ENCODE measurements at regions not wholly inside any gene's neighbourhood (a gene's known extent, or its start where the extent isn't known, plus 50 kb on each side); places are given as distances from the start of the nearest gene placed in this dataset.
"Not testable (repeated sequence)": the region's sequence is repeated elsewhere in the genome, so short reads cannot be mapped to it uniquely, and the experiment has no call there.

- DNase-seq (ENCODE audit: low read depth) = no peak
- TF ChIP-seq CTCF (conservative IDR thresholded peaks at IDR 0.05; ENCODE audit: control insufficient read depth, insufficient read depth, low read depth, low read length) = no peak
- no peak overlapping the region for H3K4me3 ChIP-seq (ENCODE audit: control insufficient read depth, low read depth, low read length)
Observed at GRCh38 chr3:39733804-39734203, 75.6 kb upstream of the MYRIP start.

GRCh38 chr3:39739658-39740057, 69.8 kb upstream of the MYRIP start:
- not testable (repeated sequence) for DNase-seq (ENCODE audit: low read depth); H3K4me3 ChIP-seq (ENCODE audit: control insufficient read depth, low read depth, low read length)

- no peak for TF ChIP-seq CTCF (conservative IDR thresholded peaks at IDR 0.05; ENCODE audit: control insufficient read depth, insufficient read depth, low read depth, low read length)
- no peak overlapping the region for H3K4me3 ChIP-seq (ENCODE audit: control insufficient read depth, low read depth, low read length)
- no peak for DNase-seq (ENCODE audit: low read depth)
Observed at GRCh38 chr3:39744746-39745145, 64.7 kb upstream of the MYRIP start.

- no peak for DNase-seq (ENCODE audit: low read depth)
- no peak for TF ChIP-seq CTCF (conservative IDR thresholded peaks at IDR 0.05; ENCODE audit: control insufficient read depth, insufficient read depth, low read depth, low read length)
- H3K4me3 ChIP-seq (ENCODE audit: control insufficient read depth, low read depth, low read length) = no peak overlapping the region
Observed at GRCh38 chr3:39748002-39748401, 61.4 kb upstream of the MYRIP start.

GRCh38 chr3:39748763-39749162, 60.6 kb upstream of the MYRIP start:
- no peak overlapping the region for H3K4me3 ChIP-seq (ENCODE audit: control insufficient read depth, low read depth, low read length)
- no peak for TF ChIP-seq CTCF (conservative IDR thresholded peaks at IDR 0.05; ENCODE audit: control insufficient read depth, insufficient read depth, low read depth, low read length)
- no peak for DNase-seq (ENCODE audit: low read depth)

- DNase-seq (ENCODE audit: low read depth) = no peak
- no peak for TF ChIP-seq CTCF (conservative IDR thresholded peaks at IDR 0.05; ENCODE audit: control insufficient read depth, insufficient read depth, low read depth, low read length)
Observed at GRCh38 chr3:39750712-39751111, 58.7 kb upstream of the MYRIP start.

GRCh38 chr3:39751286-39751685, 58.1 kb upstream of the MYRIP start:
- TF ChIP-seq CTCF (conservative IDR thresholded peaks at IDR 0.05; ENCODE audit: control insufficient read depth, insufficient read depth, low read depth, low read length) = no peak
- H3K4me3 ChIP-seq (ENCODE audit: control insufficient read depth, low read depth, low read length) = no peak overlapping the region
- no peak for DNase-seq (ENCODE audit: low read depth)

More at GRCh38 chr3:39750712-39751111, 58.7 kb upstream of the MYRIP start:
- H3K4me3 ChIP-seq (ENCODE audit: control insufficient read depth, low read depth, low read length) = no peak overlapping the region
